Choroid plexus epithelial cell (primary cell): ENCODE measurements at regions not wholly inside any gene's neighbourhood (a gene's known extent, or its start where the extent isn't known, plus 50 kb on each side); places are given as distances from the start of the nearest gene placed in this dataset.

Experiments used
- DNase-seq: peaks from one replicate; pipeline ENCODE4 v3.0.0-alpha.2; 2010; ENCODE audit warnings: low read depth
- H3K4me3 ChIP-seq: 2 replicates; pipeline ENCODE4 v1.5.1; 2011; ENCODE audit warnings: low read depth, mild to moderate bottlenecking, control low read depth, low read length, moderate library complexity
- TF ChIP-seq, protein P1 (sequence below): conservative IDR thresholded peaks from 2 replicates; pipeline ENCODE4 v1.5.1; 2011; ENCODE audit warnings: low read depth, mild to moderate bottlenecking, control low read depth, inconsistent platforms, low read length, moderate library complexity

DNA sequence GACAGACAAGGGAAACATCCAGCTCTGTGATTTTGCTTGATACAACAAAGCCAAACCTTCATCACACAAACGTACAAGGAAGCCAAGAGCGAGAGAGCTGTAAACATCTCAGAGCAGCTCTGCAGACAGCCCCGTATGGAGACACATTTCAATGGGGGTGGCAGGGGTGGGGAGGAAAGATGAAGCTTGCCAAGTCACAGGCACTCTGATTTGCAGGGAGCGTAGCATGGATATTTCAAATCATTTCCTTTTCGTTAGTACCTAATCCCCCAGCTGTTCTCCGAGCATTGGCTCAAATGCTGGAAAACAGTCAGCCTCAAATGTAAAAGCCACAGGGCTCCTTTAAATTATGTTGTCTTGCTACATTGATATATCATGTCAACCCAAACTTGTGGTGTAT, 458.9 kb upstream of the CADM1 start:
- DNase-seq: no peak
- TF ChIP-seq, protein P1, sequence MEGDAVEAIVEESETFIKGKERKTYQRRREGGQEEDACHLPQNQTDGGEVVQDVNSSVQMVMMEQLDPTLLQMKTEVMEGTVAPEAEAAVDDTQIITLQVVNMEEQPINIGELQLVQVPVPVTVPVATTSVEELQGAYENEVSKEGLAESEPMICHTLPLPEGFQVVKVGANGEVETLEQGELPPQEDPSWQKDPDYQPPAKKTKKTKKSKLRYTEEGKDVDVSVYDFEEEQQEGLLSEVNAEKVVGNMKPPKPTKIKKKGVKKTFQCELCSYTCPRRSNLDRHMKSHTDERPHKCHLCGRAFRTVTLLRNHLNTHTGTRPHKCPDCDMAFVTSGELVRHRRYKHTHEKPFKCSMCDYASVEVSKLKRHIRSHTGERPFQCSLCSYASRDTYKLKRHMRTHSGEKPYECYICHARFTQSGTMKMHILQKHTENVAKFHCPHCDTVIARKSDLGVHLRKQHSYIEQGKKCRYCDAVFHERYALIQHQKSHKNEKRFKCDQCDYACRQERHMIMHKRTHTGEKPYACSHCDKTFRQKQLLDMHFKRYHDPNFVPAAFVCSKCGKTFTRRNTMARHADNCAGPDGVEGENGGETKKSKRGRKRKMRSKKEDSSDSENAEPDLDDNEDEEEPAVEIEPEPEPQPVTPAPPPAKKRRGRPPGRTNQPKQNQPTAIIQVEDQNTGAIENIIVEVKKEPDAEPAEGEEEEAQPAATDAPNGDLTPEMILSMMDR: no peak
- no peak overlapping the region for H3K4me3 ChIP-seq

DNA sequence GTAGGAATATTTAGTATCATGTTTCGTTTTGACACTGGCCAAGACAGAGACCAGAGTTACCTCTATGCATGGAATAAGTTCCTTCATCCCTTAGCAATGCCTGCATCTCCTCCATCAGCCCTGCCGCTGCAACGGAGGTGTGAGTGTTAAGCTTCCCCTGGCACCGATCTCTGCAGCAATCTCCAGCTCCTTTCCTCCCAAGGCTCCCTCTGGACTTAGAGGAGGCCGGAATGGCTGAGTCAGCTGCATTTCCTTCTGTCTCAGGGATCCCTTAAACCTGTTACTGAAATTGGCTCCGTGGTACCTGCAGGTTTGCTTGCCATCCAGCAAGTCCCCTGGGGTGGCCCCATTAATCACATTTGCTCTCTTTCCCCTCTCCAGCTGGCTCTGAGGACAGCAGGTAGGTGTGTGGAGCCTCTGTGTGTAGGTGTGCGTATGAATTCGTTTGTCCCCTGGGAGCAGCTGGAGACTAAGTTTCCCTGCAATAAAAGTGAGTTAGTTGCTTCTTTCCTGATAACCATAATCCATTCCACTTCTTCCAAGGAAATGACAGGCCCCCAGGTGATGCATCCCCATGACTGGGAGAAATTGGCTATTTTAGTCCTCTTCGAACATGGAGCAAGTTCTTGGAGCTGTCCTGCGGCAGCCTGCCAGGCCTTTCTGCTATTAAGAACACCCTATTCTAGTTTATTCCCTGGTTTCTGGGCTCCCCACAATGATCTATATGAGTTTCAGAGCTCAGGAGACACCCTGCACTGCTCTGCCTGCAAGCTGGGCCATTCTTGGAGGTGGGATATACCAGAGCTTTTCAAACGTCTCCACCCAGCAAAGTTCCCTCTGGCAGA, 457.2 kb upstream of the CADM1 start:
- no peak for DNase-seq
- TF ChIP-seq, protein P1: no peak
- H3K4me3 ChIP-seq: no peak overlapping the region

DNA sequence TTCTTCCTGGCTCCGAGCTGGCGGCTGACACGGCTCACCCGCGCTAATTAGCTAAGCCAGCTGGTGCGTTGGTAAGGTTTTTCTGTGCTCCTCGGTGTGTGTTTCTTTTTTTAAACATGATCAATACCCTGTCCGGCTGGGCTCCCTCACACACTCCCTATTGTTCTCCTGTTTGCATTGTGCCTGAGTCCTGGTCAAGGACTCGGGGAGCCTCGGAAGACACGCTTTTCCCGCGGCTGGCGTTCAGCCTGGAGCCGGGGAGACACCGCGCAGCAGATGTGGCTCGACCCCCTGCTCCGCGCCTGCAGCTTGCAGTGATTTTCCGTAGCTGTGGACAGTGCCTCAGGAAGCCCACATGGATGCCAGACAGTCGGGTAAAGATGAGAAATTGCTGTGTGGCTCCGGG, 454.9 kb upstream of the CADM1 start:
- TF ChIP-seq, protein P1: no peak
- H3K4me3 ChIP-seq: no peak overlapping the region
- no peak for DNase-seq

- TF ChIP-seq, protein P1: no peak
- H3K4me3 ChIP-seq: no peak overlapping the region
- DNase-seq: no peak
Measured at GRCh38 chr11:115958089-115959000, 454.1 kb upstream of the CADM1 start.

DNA sequence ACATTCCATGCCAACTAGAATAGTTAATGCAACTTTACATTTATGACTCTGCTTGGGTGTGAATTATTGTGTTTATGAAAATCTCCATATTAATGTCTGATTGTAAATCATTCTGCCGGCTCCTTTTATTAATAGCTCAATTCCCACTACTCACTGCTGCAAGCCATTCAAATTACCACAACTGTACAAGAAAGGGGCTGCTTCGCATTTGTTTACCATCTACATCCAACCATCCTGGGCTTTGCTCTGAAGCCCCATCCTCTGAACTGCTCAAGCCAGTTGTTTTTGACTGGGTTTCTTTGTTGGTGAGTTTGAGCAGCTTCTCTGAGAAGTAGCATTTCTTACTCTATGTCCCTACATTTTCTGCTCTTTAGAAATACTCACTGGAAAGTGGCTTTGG, 451.6 kb upstream of the CADM1 start:
- TF ChIP-seq, protein P1: no peak
- DNase-seq: no peak
- H3K4me3 ChIP-seq: no peak overlapping the region

DNA sequence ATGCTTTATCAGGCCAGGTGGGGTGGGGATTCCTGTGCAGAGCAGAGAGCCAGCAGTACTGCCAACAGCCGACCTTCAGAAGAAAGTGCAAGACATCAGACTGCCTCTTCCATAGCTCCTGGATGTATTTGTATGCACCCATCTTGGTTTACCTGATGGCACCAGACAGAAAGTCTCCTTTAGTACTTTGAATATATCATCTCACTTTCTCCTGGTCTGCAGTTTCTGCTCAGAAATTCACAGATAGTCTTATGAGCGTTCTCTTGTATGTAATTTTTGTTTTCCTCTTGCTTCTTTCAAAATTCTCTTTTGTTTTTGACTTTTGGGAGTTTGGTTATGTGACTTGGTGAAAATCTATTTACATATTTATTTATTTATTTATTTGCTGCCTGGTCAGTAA, 446.4 kb upstream of the CADM1 start:
- DNase-seq: no peak
- TF ChIP-seq, protein P1: no peak
- H3K4me3 ChIP-seq: no peak overlapping the region
